GM19240 (cell line): ENCODE measurements at regions not wholly inside any gene's neighbourhood (a gene's known extent, or its start where the extent isn't known, plus 50 kb on each side); places are given as distances from the start of the nearest gene placed in this dataset.
"Not testable (repeated sequence)": the region's sequence is repeated elsewhere in the genome, so short reads cannot be mapped to it uniquely, and the experiment has no call there.

ENCODE experiments used
- DNase-seq: peaks from one replicate; pipeline ENCODE4 v3.0.0; 2011; ENCODE audit warnings: low spot score; ENCODE audit not compliant: insufficient read length

DNA sequence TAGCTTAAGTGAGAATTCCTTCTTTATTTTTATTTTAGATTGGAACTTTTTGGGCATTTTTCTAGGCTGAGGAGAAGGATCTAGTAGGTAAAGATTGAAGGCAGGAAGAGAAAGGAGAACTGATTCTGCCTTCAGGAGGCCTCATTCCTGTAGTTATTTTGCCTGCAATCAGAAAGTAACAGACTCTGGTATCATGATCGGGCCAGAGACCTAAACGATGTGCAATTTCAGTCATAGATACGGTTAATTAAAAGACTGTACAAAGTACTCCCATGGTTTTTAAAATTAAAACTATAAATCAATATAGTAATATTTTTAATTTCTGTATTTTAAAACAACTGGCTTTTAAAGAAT is 54.7 kb upstream of the NOTCH2NLA start:
- DNase-seq, result not testable (repeated sequence)

DNA sequence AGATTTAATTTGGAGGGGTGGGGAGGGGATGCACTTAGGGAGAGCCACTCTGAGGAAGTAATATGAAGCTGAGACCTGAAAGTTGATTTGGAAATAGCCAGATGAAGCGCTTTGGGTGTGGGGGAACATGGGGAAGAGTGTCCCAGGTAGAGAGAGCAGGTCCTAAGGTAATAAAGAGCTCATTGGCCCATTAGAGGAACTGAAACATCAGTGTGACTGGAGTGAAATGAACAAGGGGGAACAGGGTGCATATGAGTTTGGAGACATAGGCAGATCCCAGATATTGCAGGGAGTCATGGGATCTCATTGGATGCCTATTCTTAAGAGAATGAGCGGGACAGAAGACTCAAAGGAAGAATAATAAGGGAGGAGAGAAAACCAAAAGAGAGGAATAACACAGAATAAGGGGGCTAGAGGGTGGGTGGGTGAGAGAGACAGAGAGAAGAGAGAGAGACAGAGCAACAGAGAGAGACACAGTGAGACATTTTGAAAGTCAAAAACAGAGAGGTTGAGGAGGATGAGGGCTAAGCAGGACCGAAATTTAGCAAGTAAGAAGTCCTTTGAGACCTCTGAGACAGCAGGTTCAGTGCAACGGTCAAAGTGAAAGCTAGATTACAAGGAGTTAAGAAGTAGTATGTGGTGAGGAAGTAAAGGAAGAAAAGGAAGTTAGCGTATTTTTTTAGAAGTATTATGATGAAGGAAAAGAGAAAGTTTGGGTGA is 54.1 kb upstream of the NOTCH2NLA start:
- not testable (repeated sequence) for DNase-seq

DNA sequence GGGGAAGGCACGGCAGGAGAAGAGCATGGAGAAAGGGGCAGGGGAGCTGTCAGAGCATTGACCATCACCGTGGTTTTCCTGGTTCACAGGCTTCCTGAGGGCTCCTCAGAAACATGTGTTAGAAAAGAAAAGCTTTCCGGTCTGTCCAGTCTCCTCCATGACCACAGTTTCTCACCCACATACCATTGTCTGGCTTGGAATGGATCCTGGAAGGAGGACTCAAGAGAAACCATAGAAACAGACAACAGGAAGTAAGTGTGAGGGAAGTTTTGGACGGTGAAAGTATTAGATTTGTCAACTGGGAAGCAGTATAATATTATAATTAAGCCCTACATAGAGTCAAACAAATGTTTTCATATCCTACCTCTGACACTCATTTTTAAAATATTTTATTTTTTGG is 52.7 kb upstream of the NOTCH2NLA start:
- not testable (repeated sequence) for DNase-seq

DNA sequence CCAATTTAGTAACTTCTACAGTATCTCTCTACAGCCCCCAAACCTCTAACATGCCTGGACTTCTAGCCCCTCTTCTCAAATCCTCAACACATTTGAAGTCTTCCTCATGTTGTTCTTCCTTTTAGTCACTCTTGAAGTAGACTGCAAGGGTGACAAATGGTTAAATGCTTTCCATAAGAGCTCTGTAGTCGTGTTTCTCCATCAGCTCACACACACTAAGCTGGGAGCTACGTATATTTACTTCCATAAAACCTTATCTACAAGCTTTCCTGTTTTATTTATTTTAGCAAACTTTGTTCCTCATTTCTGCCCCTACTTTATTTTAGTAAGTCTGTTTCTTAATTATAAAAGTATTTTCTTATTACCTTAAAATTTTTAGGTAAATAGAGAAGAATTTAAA is 49.9 kb upstream of the NOTCH2NLA start:
- not testable (repeated sequence) for DNase-seq
